GM19438 (cell line): ENCODE measurements at regions not wholly inside any gene's neighbourhood (a gene's known extent, or its start where the extent isn't known, plus 50 kb on each side); places are given as distances from the start of the nearest gene placed in this dataset.

Experiments used
- ATAC-seq: cut with Tn5 transposase; IDR thresholded peaks from one replicate; pipeline ENCODE4 v1.9.1; 2021; ENCODE audit warnings: low read depth; ENCODE audit not compliant: unreplicated experiment

GRCh38 chr7:46000513-46000912, 79.4 kb upstream of the IGFBP3 start:
- ATAC-seq: no peak

- ATAC-seq: no peak
These were observed 78.5 kb upstream of the IGFBP3 start for GRCh38 chr7:45999541-45999940.

GRCh38 chr7:45998506-45998905, 77.4 kb upstream of the IGFBP3 start:
- no peak for ATAC-seq

GRCh38 chr7:45993621-45994020, 72.5 kb upstream of the IGFBP3 start:
- ATAC-seq: no peak

- no peak for ATAC-seq
These were observed 71.8 kb upstream of the IGFBP3 start for GRCh38 chr7:45992826-45993225.

GRCh38 chr7:45990276-45990675, 69.2 kb upstream of the IGFBP3 start:
- ATAC-seq: no peak

- no peak for ATAC-seq
These were observed 67.5 kb upstream of the IGFBP3 start for GRCh38 chr7:45988405-45989057.

- no peak for ATAC-seq
These were observed 66.6 kb upstream of the IGFBP3 start for GRCh38 chr7:45987521-45988290.

- ATAC-seq: no peak
These were observed 65.6 kb upstream of the IGFBP3 start for GRCh38 chr7:45986355-45987298.

- ATAC-seq: no peak
These were observed 64.8 kb upstream of the IGFBP3 start for GRCh38 chr7:45985902-45986301.

- no peak for ATAC-seq
These were observed 63.6 kb upstream of the IGFBP3 start for GRCh38 chr7:45984386-45985295.

GRCh38 chr7:45983720-45984255, 62.7 kb upstream of the IGFBP3 start:
- no peak for ATAC-seq

GRCh38 chr7:45982907-45983719, 62.0 kb upstream of the IGFBP3 start:
- ATAC-seq: no peak

GRCh38 chr7:45982132-45982531, 61.1 kb upstream of the IGFBP3 start:
- ATAC-seq: no peak

- ATAC-seq: no peak
These were observed 59.9 kb upstream of the IGFBP3 start for GRCh38 chr7:45980973-45981372.

GRCh38 chr7:45980181-45980905, 59.3 kb upstream of the IGFBP3 start:
- no peak for ATAC-seq

- ATAC-seq: no peak
These were observed 58.5 kb upstream of the IGFBP3 start for GRCh38 chr7:45979275-45980180.
